ENCODE measurements at regions not wholly inside any gene's neighbourhood (a gene's known extent, or its start where the extent isn't known, plus 50 kb on each side); places are given as distances from the start of the nearest gene placed in this dataset.

DNA sequence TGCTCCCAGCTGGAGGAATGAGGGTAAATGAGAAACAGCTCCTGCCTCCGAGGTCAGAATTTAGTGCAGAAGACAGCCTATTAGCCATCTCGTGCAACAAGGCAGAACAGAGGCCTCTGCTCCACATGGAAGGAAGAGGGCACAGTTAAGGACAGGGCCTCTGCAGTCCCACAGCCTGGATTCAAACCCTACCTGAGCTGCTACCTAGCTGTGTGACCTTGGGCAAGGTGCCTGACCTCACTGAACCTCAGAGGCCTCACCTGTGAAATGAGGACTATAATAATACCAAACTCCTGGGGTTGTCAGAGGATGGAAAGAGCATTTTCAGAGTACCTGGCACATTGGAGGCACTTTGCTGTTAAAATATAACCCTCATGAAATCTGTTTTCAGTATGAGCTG is 285.7 kb upstream of the CTNNB1 start:
- Mint-ChIP-seq H3K27me3 (ENCODE audit: insufficient read depth) (no peaks in the 10 kb centered on the region), H3K36me3 (ENCODE audit: low read depth) (no peaks in the 10 kb centered on the region), H3K4me3 (no peak overlapping the region), H3K9me3 (no peaks in the 10 kb centered on the region), H3K4me1 (no peaks in the 10 kb centered on the region), H3K27ac (no peak overlapping the region)
- Histone ChIP-seq H3K9ac (ENCODE audit: extremely low read depth, low read length, poor library complexity, severe bottlenecking) (no peak overlapping the region), H3K27ac (ENCODE audit: low read depth, low read length) (no peak overlapping the region), H3K4me1 (ENCODE audit: control insufficient read depth, insufficient read depth, low read length) (no peaks in the 10 kb centered on the region), H3K4me3 (ENCODE audit: low read length) (no peak overlapping the region), H3K36me3 (ENCODE audit: control insufficient read depth, insufficient read depth, low read length) (no peaks in the 10 kb centered on the region), H3K9me3 (ENCODE audit: control insufficient read depth, low read length) (no peaks in the 10 kb centered on the region), H3K27me3 (ENCODE audit: control insufficient read depth, insufficient read depth, low read length, poor library complexity, severe bottlenecking) (no peaks in the 10 kb centered on the region)
- 90 to 93% methylated on average over 2 of the region's 2 CpGs for WGBS, 2 experiments (ENCODE audit: insufficient coverage in 1 of 2, insufficient read length in 1 of 2)
- TF ChIP-seq, protein P1, sequence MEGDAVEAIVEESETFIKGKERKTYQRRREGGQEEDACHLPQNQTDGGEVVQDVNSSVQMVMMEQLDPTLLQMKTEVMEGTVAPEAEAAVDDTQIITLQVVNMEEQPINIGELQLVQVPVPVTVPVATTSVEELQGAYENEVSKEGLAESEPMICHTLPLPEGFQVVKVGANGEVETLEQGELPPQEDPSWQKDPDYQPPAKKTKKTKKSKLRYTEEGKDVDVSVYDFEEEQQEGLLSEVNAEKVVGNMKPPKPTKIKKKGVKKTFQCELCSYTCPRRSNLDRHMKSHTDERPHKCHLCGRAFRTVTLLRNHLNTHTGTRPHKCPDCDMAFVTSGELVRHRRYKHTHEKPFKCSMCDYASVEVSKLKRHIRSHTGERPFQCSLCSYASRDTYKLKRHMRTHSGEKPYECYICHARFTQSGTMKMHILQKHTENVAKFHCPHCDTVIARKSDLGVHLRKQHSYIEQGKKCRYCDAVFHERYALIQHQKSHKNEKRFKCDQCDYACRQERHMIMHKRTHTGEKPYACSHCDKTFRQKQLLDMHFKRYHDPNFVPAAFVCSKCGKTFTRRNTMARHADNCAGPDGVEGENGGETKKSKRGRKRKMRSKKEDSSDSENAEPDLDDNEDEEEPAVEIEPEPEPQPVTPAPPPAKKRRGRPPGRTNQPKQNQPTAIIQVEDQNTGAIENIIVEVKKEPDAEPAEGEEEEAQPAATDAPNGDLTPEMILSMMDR (conservative IDR thresholded peaks at IDR 0.05): no peak
- no peak for DNase-seq

DNA sequence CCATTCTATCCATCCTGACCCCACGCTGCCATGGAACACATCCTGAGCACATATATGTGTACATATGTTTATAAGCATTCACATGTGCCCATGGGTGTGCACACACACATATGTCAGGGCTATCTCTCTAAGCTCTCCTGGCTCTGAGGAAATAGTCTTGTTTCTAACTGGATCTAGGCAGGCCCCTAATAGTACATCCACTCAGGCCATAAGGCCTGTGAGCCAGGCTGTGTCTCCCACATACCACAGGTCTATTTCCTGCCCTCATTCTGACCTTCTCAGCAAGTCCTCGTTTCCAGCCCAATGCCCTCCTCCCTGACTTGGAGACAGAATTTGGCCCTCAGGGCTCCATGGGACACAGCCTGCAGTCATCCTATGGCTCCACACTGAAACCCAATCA is 284.8 kb upstream of the CTNNB1 start:
- no peaks in the 10 kb centered on the region for H3K4me1 Mint-ChIP-seq
- Histone ChIP-seq H3K4me3 (ENCODE audit: low read length) (no peak overlapping the region), H3K36me3 (ENCODE audit: control insufficient read depth, insufficient read depth, low read length) (no peaks in the 10 kb centered on the region), H3K9ac (ENCODE audit: extremely low read depth, low read length, poor library complexity, severe bottlenecking) (no peak overlapping the region), H3K27me3 (ENCODE audit: control insufficient read depth, insufficient read depth, low read length, poor library complexity, severe bottlenecking) (no peaks in the 10 kb centered on the region), H3K4me1 (ENCODE audit: control insufficient read depth, insufficient read depth, low read length) (no peaks in the 10 kb centered on the region), H3K27ac (ENCODE audit: low read depth, low read length) (no peak overlapping the region), H3K9me3 (ENCODE audit: control insufficient read depth, low read length) (no peaks in the 10 kb centered on the region)
- TF ChIP-seq, protein P1 (conservative IDR thresholded peaks at IDR 0.05): no peak
- H3K36me3 Mint-ChIP-seq (ENCODE audit: low read depth): no peaks in the 10 kb centered on the region
- no peak overlapping the region for H3K4me3 Mint-ChIP-seq
- no peaks in the 10 kb centered on the region for H3K27me3 Mint-ChIP-seq (ENCODE audit: insufficient read depth)
- H3K9me3 Mint-ChIP-seq: no peaks in the 10 kb centered on the region
- H3K27ac Mint-ChIP-seq: no peak overlapping the region
- no peak for DNase-seq
- WGBS, 2 experiments (ENCODE audit: insufficient coverage in 1 of 2, insufficient read length in 1 of 2): 88% methylated on average over 2 of the region's 2 CpGs; no CpG with 5 or more reads in 1 of the 2 experiments

DNA sequence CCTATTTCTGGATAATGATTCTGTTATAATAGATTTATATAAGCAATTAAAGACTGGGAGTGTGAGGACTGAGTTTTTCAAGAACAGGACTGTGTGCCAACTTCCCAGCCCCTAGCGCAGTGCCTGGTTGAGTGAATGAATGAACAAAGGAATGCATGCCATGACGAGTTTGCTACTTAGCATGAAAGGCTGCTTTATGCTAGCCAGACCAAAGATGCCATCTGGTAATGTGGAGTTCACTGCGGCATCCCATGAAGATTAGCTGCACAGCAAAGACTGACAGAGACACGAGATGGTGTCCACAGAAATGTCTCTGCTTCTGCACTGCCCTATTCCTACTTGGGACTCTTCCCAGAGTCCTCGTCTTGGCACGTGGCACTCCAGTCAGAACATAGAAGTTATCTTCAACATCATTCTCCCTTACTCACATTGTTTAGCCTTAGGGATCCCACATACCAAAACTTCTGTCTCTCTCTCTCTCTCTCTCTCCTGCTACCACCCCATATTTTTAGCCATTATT is 283.9 kb upstream of the CTNNB1 start:
- no peaks in the 10 kb centered on the region for H3K9me3 Mint-ChIP-seq
- 91 to 95% methylated on average over 6 of the region's 6 CpGs for WGBS, 2 experiments (ENCODE audit: insufficient coverage in 1 of 2, insufficient read length in 1 of 2)
- Histone ChIP-seq H3K27ac (ENCODE audit: low read depth, low read length) (no peak overlapping the region), H3K27me3 (ENCODE audit: control insufficient read depth, insufficient read depth, low read length, poor library complexity, severe bottlenecking) (no peaks in the 10 kb centered on the region), H3K9me3 (ENCODE audit: control insufficient read depth, low read length) (no peaks in the 10 kb centered on the region), H3K4me1 (ENCODE audit: control insufficient read depth, insufficient read depth, low read length) (no peaks in the 10 kb centered on the region), H3K9ac (ENCODE audit: extremely low read depth, low read length, poor library complexity, severe bottlenecking) (no peak overlapping the region), H3K36me3 (ENCODE audit: control insufficient read depth, insufficient read depth, low read length) (no peaks in the 10 kb centered on the region), H3K4me3 (ENCODE audit: low read length) (no peak overlapping the region)
- no peak for DNase-seq
- no peak overlapping the region for H3K27ac Mint-ChIP-seq
- TF ChIP-seq, protein P1 (conservative IDR thresholded peaks at IDR 0.05): no peak
- no peaks in the 10 kb centered on the region for H3K36me3 Mint-ChIP-seq (ENCODE audit: low read depth)
- H3K4me1 Mint-ChIP-seq: peaks cover 6% of the 10 kb centered on the region
- no peak overlapping the region for H3K4me3 Mint-ChIP-seq
- H3K27me3 Mint-ChIP-seq (ENCODE audit: insufficient read depth): no peaks in the 10 kb centered on the region

Data from endodermal cell (in vitro differentiated cells).